Astrocyte (in vitro differentiated cells and primary cell): ENCODE measurements at regions not wholly inside any gene's neighbourhood (a gene's known extent, or its start where the extent isn't known, plus 50 kb on each side); places are given as distances from the start of the nearest gene placed in this dataset.

Source experiments
- DNase-seq: peaks from one replicate; pipeline ENCODE4 v3.0.0-alpha.2; 2010; ENCODE audit warnings: low read depth
- FAIRE-seq: peaks from 2 replicates; lab custom pipeline; 2011; peaks lifted over from hg19 to GRCh38; lab: Jason Lieb, UNC
- H2AFZ ChIP-seq: 2 replicates; pipeline ENCODE4 v1.6.0; 2012; ENCODE audit warnings: low read depth, low read length, inconsistent platforms
- H3K27ac ChIP-seq: 2 replicates; pipeline ENCODE4 v1.5.1; 2011; ENCODE audit warnings: low read depth, low read length, inconsistent platforms
- H3K27me3 ChIP-seq: 2 replicates; pipeline ENCODE4 v1.6.0; 2011; ENCODE audit warnings: low read length, inconsistent platforms; ENCODE audit not compliant: insufficient read depth
- H3K36me3 ChIP-seq: 2 replicates; pipeline ENCODE4 v1.5.1; 2011; ENCODE audit warnings: low read length, inconsistent platforms; ENCODE audit not compliant: insufficient read depth
- H3K4me1 ChIP-seq: 2 replicates; pipeline ENCODE4 v1.5.1; 2011; ENCODE audit warnings: low read length, inconsistent platforms; ENCODE audit not compliant: insufficient read depth
- H3K4me2 ChIP-seq: 2 replicates; pipeline ENCODE4 v1.6.0; 2012; ENCODE audit warnings: low read length, inconsistent platforms
- H3K4me3 ChIP-seq: 2 replicates; pipeline ENCODE4 v1.5.1; 2011; ENCODE audit warnings: low read depth, mild to moderate bottlenecking, low read length, inconsistent platforms; ENCODE audit not compliant: insufficient read depth
- H3K79me2 ChIP-seq: 2 replicates; pipeline ENCODE4 v1.6.0; 2012; ENCODE audit warnings: mild to moderate bottlenecking, low read length, inconsistent platforms; ENCODE audit not compliant: insufficient read depth
- H3K9ac ChIP-seq: 2 replicates; pipeline ENCODE4 v1.6.0; 2012; ENCODE audit warnings: mild to moderate bottlenecking, low read length, inconsistent platforms
- H3K9me3 ChIP-seq: 2 replicates; pipeline ENCODE4 v1.5.1; 2012; ENCODE audit warnings: low read depth, mild to moderate bottlenecking, low read length, inconsistent platforms; ENCODE audit not compliant: insufficient read depth
- H4K20me1 ChIP-seq: 2 replicates; pipeline ENCODE4 v1.6.0; 2012; ENCODE audit warnings: low read length, inconsistent platforms; ENCODE audit not compliant: insufficient read depth
- H3K27ac Mint-ChIP-seq: one replicate; pipeline ENCODE4 v1.8.0; 2021; ENCODE audit warnings: mild to moderate bottlenecking, mixed read lengths; ENCODE audit not compliant: unreplicated experiment
- H3K27me3 Mint-ChIP-seq: one replicate; pipeline ENCODE4 v1.8.0; 2021; ENCODE audit warnings: low read depth, mixed read lengths; ENCODE audit not compliant: unreplicated experiment
- H3K36me3 Mint-ChIP-seq: one replicate; pipeline ENCODE4 v1.8.0; 2021; ENCODE audit warnings: low read depth, mixed read lengths; ENCODE audit not compliant: unreplicated experiment
- H3K4me1 Mint-ChIP-seq: one replicate; pipeline ENCODE4 v1.8.0; 2021; ENCODE audit warnings: low read depth, mixed read lengths; ENCODE audit not compliant: unreplicated experiment
- H3K4me3 Mint-ChIP-seq: one replicate; pipeline ENCODE4 v1.8.0; 2021; ENCODE audit warnings: mild to moderate bottlenecking, moderate library complexity, mixed read lengths; ENCODE audit not compliant: unreplicated experiment
- H3K9me3 Mint-ChIP-seq: one replicate; pipeline ENCODE4 v1.8.0; 2021; ENCODE audit warnings: mild to moderate bottlenecking, mixed read lengths; ENCODE audit not compliant: unreplicated experiment
- EZH2 ChIP-seq: IDR thresholded peaks from 2 replicates; pipeline ENCODE4 v1.6.1; 2012; ENCODE audit warnings: mild to moderate bottlenecking, low read length, inconsistent platforms; ENCODE audit not compliant: insufficient read depth
- TF ChIP-seq, protein P1 (sequence below): IDR thresholded peaks from 2 replicates; pipeline ENCODE4 v1.5.1; 2011; ENCODE audit warnings: low read depth, mild to moderate bottlenecking, inconsistent platforms, low read length, moderate library complexity; ENCODE audit not compliant: insufficient read depth

DNA sequence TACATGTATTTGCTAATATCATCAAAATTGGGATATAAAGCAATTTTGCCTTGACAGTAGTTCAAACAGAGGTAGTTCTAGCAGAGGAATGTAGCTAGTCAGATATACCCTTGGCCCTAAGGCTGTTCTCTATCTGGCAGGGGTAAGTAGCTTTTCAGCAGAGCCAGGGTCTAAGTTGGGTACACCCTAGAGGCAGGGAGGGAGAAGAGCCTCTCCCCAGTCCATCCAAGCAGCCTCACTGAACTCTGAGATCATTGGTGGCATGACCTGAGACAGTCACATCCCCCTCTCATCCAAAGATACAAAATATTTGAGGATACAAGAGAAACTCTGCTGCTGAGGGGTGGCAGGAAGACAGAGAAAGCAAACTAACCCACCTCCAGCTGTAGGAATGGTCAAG lies 343.7 kb downstream of the DHX15 start:
- Histone ChIP-seq H3K9ac (no peak overlapping the region), H3K36me3 (no peaks in the 10 kb centered on the region), H3K9me3 (no peaks in the 10 kb centered on the region), H3K27me3 (no peaks in the 10 kb centered on the region), H3K27ac (no peak overlapping the region), H2AFZ (no peak overlapping the region), H4K20me1 (no peaks in the 10 kb centered on the region), H3K4me2 (no peak overlapping the region), H3K4me3 (no peak overlapping the region), H3K79me2 (no peaks in the 10 kb centered on the region), H3K4me1 (peaks cover 3% of the 10 kb centered on the region)
- FAIRE-seq (no peak), DNase-seq (no peak)
- Mint-ChIP-seq H3K27me3 (peaks cover 15% of the 10 kb centered on the region), H3K36me3 (no peaks in the 10 kb centered on the region), H3K4me3 (no peak overlapping the region), H3K9me3 (no peaks in the 10 kb centered on the region), H3K4me1 (peaks cover 13% of the 10 kb centered on the region), H3K27ac (no peak overlapping the region)
- TF ChIP-seq, protein P1, sequence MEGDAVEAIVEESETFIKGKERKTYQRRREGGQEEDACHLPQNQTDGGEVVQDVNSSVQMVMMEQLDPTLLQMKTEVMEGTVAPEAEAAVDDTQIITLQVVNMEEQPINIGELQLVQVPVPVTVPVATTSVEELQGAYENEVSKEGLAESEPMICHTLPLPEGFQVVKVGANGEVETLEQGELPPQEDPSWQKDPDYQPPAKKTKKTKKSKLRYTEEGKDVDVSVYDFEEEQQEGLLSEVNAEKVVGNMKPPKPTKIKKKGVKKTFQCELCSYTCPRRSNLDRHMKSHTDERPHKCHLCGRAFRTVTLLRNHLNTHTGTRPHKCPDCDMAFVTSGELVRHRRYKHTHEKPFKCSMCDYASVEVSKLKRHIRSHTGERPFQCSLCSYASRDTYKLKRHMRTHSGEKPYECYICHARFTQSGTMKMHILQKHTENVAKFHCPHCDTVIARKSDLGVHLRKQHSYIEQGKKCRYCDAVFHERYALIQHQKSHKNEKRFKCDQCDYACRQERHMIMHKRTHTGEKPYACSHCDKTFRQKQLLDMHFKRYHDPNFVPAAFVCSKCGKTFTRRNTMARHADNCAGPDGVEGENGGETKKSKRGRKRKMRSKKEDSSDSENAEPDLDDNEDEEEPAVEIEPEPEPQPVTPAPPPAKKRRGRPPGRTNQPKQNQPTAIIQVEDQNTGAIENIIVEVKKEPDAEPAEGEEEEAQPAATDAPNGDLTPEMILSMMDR: no peak
- no peak for TF ChIP-seq EZH2

DNA sequence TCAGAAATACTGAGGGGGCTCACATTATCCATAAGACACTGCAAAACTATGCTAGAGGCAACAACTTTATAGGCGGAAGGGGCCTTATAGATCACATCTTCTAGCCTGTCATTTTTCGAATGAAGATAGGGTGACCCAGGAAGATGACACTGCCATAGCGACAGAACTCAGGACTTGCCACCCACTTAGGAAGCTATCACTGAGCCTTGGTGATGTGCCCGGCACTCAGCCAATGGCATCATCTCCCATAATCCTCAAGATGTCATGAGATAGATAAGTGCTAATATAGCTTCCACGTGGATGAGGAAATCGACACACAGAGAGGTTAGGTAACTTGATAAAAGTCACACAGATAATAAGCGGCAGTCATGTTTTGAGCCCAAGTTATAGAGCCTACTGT lies 346.6 kb downstream of the DHX15 start:
- Histone ChIP-seq H3K4me2 (no peak overlapping the region), H2AFZ (no peak overlapping the region), H3K27me3 (no peaks in the 10 kb centered on the region), H3K4me1 (no peaks in the 10 kb centered on the region), H3K4me3 (no peak overlapping the region), H3K79me2 (no peaks in the 10 kb centered on the region), H3K36me3 (no peaks in the 10 kb centered on the region), H4K20me1 (no peaks in the 10 kb centered on the region), H3K9me3 (no peaks in the 10 kb centered on the region), H3K9ac (no peak overlapping the region), H3K27ac (no peak overlapping the region)
- DNase-seq (no peak), FAIRE-seq (no peak)
- H3K27ac Mint-ChIP-seq: no peak overlapping the region
- peaks cover 9% of the 10 kb centered on the region for H3K4me1 Mint-ChIP-seq
- peaks cover 13% of the 10 kb centered on the region for H3K27me3 Mint-ChIP-seq
- no peak overlapping the region for H3K4me3 Mint-ChIP-seq
- H3K36me3 Mint-ChIP-seq: no peaks in the 10 kb centered on the region
- H3K9me3 Mint-ChIP-seq: no peaks in the 10 kb centered on the region
- TF ChIP-seq, protein P1: no peak
- TF ChIP-seq EZH2: no peak

DNA sequence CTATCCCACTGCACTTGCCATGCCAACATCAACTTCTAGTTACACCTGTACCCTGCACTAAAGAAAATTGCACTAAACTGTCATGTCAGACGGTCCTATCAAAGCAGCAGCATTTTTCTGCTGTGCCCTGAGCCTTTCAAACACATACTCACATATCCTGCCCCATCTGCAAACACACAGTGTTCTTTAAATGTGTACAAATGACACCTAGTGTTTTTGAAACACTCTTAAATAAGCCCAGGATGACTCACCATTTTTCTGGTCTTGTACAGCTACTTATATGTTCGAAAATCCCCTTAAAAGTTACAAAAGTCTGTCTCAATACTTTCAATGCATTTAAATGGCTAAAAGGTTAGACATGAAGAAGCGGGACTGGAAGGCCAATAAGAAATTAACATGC lies 346.7 kb upstream of the PPARGC1A start:
- no peak overlapping the region for H3K27ac ChIP-seq
- H3K27me3 ChIP-seq: no peaks in the 10 kb centered on the region
- FAIRE-seq: no peak
- H3K4me3 Mint-ChIP-seq: no peak overlapping the region
- no peak overlapping the region for H3K9ac ChIP-seq
- H3K4me1 Mint-ChIP-seq: peaks cover 9% of the 10 kb centered on the region
- no peak for TF ChIP-seq EZH2
- TF ChIP-seq, protein P1: no peak
- H3K79me2 ChIP-seq: no peaks in the 10 kb centered on the region
- H3K27me3 Mint-ChIP-seq: peaks cover 8% of the 10 kb centered on the region
- no peaks in the 10 kb centered on the region for H3K9me3 Mint-ChIP-seq
- no peak overlapping the region for H3K27ac Mint-ChIP-seq
- H3K4me1 ChIP-seq: no peaks in the 10 kb centered on the region
- peak; percentile 14 for DNase-seq
- H3K4me2 ChIP-seq: no peak overlapping the region
- no peaks in the 10 kb centered on the region for H4K20me1 ChIP-seq
- H2AFZ ChIP-seq: no peak overlapping the region
- H3K4me3 ChIP-seq: no peak overlapping the region
- H3K36me3 ChIP-seq: no peaks in the 10 kb centered on the region
- no peaks in the 10 kb centered on the region for H3K9me3 ChIP-seq
- H3K36me3 Mint-ChIP-seq: no peaks in the 10 kb centered on the region
